ENCODE measurements at regions not wholly inside any gene's neighbourhood (a gene's known extent, or its start where the extent isn't known, plus 50 kb on each side); places are given as distances from the start of the nearest gene placed in this dataset.

GRCh38 chr2:235287375-235287733, 206.5 kb upstream of the AGAP1 start:
- Histone ChIP-seq H3K79me2 (ENCODE audit: control insufficient read depth in 1 of 2, insufficient read depth in 2 of 2, low read length in 2 of 2) (no peaks in the 10 kb centered on the region), H3K27ac (ENCODE audit: low read depth, low read length) (no peak overlapping the region), H3K79me1 (ENCODE audit: low read depth, low read length) (no peaks in the 10 kb centered on the region), H3K4me1 (replicated peaks in 1 of 4; ENCODE audit: control insufficient read depth in 3 of 4, insufficient read depth in 4 of 4, low read length in 3 of 4) (no peaks in the 10 kb centered on the region), H2AFZ (ENCODE audit: low read length) (no peak overlapping the region), H2BK15ac (ENCODE audit: low read length) (no peak overlapping the region), H3K27me3 (replicated peaks in 1 of 4; ENCODE audit: control insufficient read depth in 3 of 4, extremely low read depth in 1 of 4, insufficient read depth in 3 of 4, low read length in 3 of 4) (no peaks in the 10 kb centered on the region), H2AK5ac (ENCODE audit: low read depth, low read length) (no peak overlapping the region), H2BK12ac (ENCODE audit: low read depth, low read length) (no peak overlapping the region), H3K36me3 (ENCODE audit: control insufficient read depth in 2 of 4, insufficient read depth in 4 of 4, low read length in 3 of 4) (no peaks in the 10 kb centered on the region), H3K56ac (replicated peaks; ENCODE audit: insufficient read length, low read depth, low read length) (no peak overlapping the region), H4K5ac (ENCODE audit: insufficient read length, low read depth, low read length) (no peak overlapping the region), H3K4me2 (ENCODE audit: insufficient read depth in 1 of 2, low read depth in 2 of 2, low read length in 2 of 2) (no peak overlapping the region), H4K20me1 (replicated peaks in 1 of 2; ENCODE audit: control insufficient read depth in 1 of 2, insufficient read depth in 2 of 2, low read length in 2 of 2) (no peaks in the 10 kb centered on the region), H3K4me3 (ENCODE audit: extremely low read depth in 1 of 4, insufficient read depth in 2 of 4, low read depth in 3 of 4, low read length in 4 of 4) (no peak overlapping the region), H4K91ac (replicated peaks; ENCODE audit: insufficient read length, low read length) (no peak overlapping the region), H2BK120ac (replicated peaks; ENCODE audit: low read depth, low read length) (no peak overlapping the region), H2BK5ac (ENCODE audit: low read depth, low read length) (no peak overlapping the region), H3K23me2 (ENCODE audit: low read depth, low read length) (no peaks in the 10 kb centered on the region), H4K8ac (ENCODE audit: extremely low read depth, insufficient read depth, low read length) (no peak overlapping the region), H3K14ac (ENCODE audit: insufficient read length) (no peak overlapping the region), H3K4ac (replicated peaks; ENCODE audit: insufficient read length, low read depth, low read length) (no peak overlapping the region), H3K23ac (ENCODE audit: insufficient read length) (no peak overlapping the region), H3K9ac (replicated peaks in 1 of 4; ENCODE audit: extremely low read depth in 1 of 4, low read depth in 3 of 4, low read length in 3 of 4) (no peak overlapping the region), H3K9me3 (ENCODE audit: insufficient read depth in 2 of 2, low read depth in 1 of 2, low read length in 1 of 2) (no peaks in the 10 kb centered on the region), H3K18ac (ENCODE audit: extremely low read depth, low read length) (no peak overlapping the region), H2BK20ac (ENCODE audit: low read length) (no peak overlapping the region)
- no peak for TF ChIP-seq JUN (IDR thresholded peaks at IDR 0.05; ENCODE audit: low read depth, low read length)
- TF ChIP-seq CHD1 (IDR thresholded peaks at IDR 0.05; ENCODE audit: low read depth, low read length): no peak
- no peak for TF ChIP-seq POLR2AphosphoS5 (IDR thresholded peaks at IDR 0.05; ENCODE audit: low read depth, low read length)
- no peak for TF ChIP-seq EP300 (IDR thresholded peaks at IDR 0.05; ENCODE audit: borderline replicate concordance in 1 of 2, low read depth in 2 of 2, low read length in 2 of 2)
- no peak for TF ChIP-seq BCL11A (IDR thresholded peaks at IDR 0.05; ENCODE audit: low read depth in 2 of 2, low read length in 2 of 2)
- no peak for TF ChIP-seq TEAD4 (IDR thresholded peaks at IDR 0.05; ENCODE audit: low read depth, low read length)
- no peak for TF ChIP-seq RXRA (IDR thresholded peaks at IDR 0.05; ENCODE audit: insufficient read depth, low read depth, low read length)
- no peak for TF ChIP-seq EZH2 (IDR thresholded peaks at IDR 0.05; ENCODE audit: low read depth, low read length, severe bottlenecking)
- no peak for TF ChIP-seq MAFK (IDR thresholded peaks at IDR 0.05; ENCODE audit: low read depth, low read length)
- TF ChIP-seq BACH1 (IDR thresholded peaks at IDR 0.05; ENCODE audit: low read length): no peak
- ChIA-PET CTCF (ENCODE audit: partially characterized antibody) (no interaction called here), POLR2A (ENCODE audit: partially characterized antibody) (interaction anchor here (0.9 kb wide), 1 partner anchor 11 kb away, joined by 3 read pairs; no protein-coding TSS in a partner anchor)
- no peak for FAIRE-seq
- no peak for DNase-seq (ENCODE audit: low read depth in 1 of 2, low spot score in 2 of 2)
- 97% methylated on average over 6 of the region's 6 CpGs; no CpG with 5 or more reads in 1 of the 2 experiments for WGBS, 2 experiments (ENCODE audit: extremely low coverage in 1 of 2, insufficient coverage in 1 of 2, insufficient read length in 1 of 2, insufficient replicate concordance in 2 of 2, low coverage in 1 of 2, low lambda C conversion rate in 2 of 2, missing lambda C conversion rate in 1 of 2)
